ENCODE measurements at regions not wholly inside any gene's neighbourhood (a gene's known extent, or its start where the extent isn't known, plus 50 kb on each side); places are given as distances from the start of the nearest gene placed in this dataset.

DNA sequence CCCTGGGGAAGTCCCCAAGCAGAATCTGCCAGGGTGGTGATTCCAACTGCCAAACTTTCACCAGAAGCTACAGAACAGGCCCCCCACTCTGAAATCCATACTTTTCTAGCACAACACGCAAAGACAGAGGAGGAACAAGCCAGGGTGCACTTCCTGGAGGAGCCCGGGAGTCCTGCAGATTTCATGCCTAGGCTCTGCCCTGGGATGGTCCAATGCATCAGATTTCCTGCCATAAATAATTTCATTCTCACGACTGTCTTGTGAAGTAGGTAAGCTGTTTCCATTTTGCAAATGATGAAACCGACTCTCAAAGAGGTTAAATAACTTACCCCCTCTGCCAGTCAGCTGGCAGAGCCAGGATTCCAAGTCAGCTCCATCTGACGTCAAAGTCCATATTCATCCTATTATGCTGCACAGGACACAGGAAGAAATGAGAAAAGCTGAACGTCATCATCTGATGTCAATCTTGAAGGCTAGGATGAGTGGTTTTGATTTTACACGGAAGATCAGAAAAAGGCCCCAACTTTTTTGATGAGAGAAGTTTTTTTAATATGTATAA is 134.8 kb upstream of the IGF1R start:
- no peaks in the 10 kb centered on the region for H3K36me3 ChIP-seq
- no peaks in the 10 kb centered on the region for H3K4me1 ChIP-seq
- TF ChIP-seq CTCF (IDR thresholded peaks at IDR 0.05; ENCODE audit: low read depth, low read length) = no peak
- DNase-seq = no peak
- H3K9me3 ChIP-seq = no peaks in the 10 kb centered on the region
- H3K27me3 ChIP-seq = peaks cover 16% of the 10 kb centered on the region; the same call in 1 of the 2 replicates
- H3K4me3 ChIP-seq (ENCODE audit: low read depth, low read length) = no peak overlapping the region

GRCh38 chr15:98514034-98514622 is 134.2 kb upstream of the IGF1R start:
- Histone ChIP-seq H3K9me3 (no peaks in the 10 kb centered on the region), H3K36me3 (no peaks in the 10 kb centered on the region), H3K4me1 (no peaks in the 10 kb centered on the region), H3K27me3 (peaks cover 16% of the 10 kb centered on the region; the same call in 1 of the 2 replicates), H3K4me3 (ENCODE audit: low read depth, low read length) (no peak overlapping the region)
- no peak for DNase-seq
- no peak for TF ChIP-seq CTCF (IDR thresholded peaks at IDR 0.05; ENCODE audit: low read depth, low read length)

DNA sequence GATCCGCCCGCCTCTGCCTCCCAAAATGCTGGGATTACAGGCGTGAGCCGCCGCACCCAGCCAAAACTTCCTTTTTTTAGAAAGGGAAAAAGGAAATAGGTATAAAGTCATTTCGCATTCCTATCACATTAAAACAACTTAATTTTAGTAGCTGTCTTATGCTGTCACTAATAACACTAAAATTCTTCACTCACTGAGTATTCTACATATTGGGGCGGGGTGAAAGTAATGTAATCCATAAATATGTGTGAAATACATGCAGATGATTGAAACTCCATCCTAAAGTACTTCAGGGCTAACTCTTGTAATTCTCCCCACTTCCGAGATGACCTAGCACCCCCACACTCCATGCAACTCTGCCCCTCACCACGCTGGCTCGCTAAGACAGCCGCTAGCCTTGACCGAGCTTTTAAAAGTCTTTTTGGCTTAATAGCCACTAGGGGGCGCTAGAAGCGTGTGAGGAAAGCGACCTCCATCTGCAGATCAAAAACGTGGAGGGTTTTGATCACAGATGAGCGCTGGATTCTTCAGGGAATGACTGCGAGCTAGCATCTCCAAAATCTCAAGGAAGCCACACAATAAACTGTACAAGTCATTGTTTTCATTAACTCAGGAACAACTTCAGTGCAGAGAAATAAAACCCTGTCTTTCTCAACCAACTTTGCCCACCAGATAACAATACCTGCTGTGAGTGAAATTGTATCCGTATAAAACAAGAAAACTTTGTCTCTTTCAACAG is 129.3 kb upstream of the IGF1R start:
- Histone ChIP-seq H3K27me3 (peaks cover 23% of the 10 kb centered on the region), H3K4me3 (ENCODE audit: low read depth, low read length) (no peak overlapping the region), H3K9me3 (no peaks in the 10 kb centered on the region), H3K36me3 (no peaks in the 10 kb centered on the region), H3K4me1 (no peaks in the 10 kb centered on the region)
- peak; percentile 89 for TF ChIP-seq CTCF (IDR thresholded peaks at IDR 0.05; ENCODE audit: low read depth, low read length)
- DNase-seq = peak; percentile 63

GRCh38 chr15:98519767-98520550 is 128.4 kb upstream of the IGF1R start:
- TF ChIP-seq CTCF (IDR thresholded peaks at IDR 0.05; ENCODE audit: low read depth, low read length) = no peak
- H3K36me3 ChIP-seq = no peaks in the 10 kb centered on the region
- no peak for DNase-seq
- no peak overlapping the region for H3K4me3 ChIP-seq (ENCODE audit: low read depth, low read length)
- no peaks in the 10 kb centered on the region for H3K9me3 ChIP-seq
- H3K27me3 ChIP-seq = peaks cover 18% of the 10 kb centered on the region
- no peaks in the 10 kb centered on the region for H3K4me1 ChIP-seq

DNA sequence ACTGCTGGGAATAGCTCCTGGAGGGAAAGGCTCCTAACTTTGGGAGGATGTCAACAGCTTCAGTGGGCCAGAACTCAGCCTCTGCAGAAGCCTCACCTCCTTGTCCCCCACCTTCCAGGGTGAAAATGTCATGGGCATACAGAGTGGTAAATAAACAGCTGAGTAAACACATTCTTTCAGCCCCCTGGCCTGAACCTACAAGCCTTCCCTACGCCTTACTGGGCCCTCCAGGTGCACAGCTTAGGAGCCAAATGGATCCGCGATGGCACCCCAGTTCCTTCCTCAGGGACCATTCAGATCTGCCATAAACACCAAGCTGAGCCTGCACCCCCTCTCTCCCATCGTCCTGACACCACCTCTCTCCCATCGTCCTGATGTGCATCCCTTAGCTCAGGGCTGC is 126.2 kb upstream of the IGF1R start:
- TF ChIP-seq CTCF (IDR thresholded peaks at IDR 0.05; ENCODE audit: low read depth, low read length) = no peak
- Histone ChIP-seq H3K4me1 (no peaks in the 10 kb centered on the region), H3K9me3 (no peaks in the 10 kb centered on the region), H3K4me3 (ENCODE audit: low read depth, low read length) (no peak overlapping the region), H3K27me3 (peaks cover 9% of the 10 kb centered on the region), H3K36me3 (no peaks in the 10 kb centered on the region)
- DNase-seq = no peak

Data from BE2C (cell line).